HG03457 (cell line): ENCODE measurements at regions not wholly inside any gene's neighbourhood (a gene's known extent, or its start where the extent isn't known, plus 50 kb on each side); places are given as distances from the start of the nearest gene placed in this dataset.

Experiments used
- ATAC-seq: cut with Tn5 transposase; IDR thresholded peaks from one replicate; pipeline ENCODE4 v1.9.1; 2021; ENCODE audit warnings: moderate number of reproducible peaks; ENCODE audit not compliant: unreplicated experiment

DNA sequence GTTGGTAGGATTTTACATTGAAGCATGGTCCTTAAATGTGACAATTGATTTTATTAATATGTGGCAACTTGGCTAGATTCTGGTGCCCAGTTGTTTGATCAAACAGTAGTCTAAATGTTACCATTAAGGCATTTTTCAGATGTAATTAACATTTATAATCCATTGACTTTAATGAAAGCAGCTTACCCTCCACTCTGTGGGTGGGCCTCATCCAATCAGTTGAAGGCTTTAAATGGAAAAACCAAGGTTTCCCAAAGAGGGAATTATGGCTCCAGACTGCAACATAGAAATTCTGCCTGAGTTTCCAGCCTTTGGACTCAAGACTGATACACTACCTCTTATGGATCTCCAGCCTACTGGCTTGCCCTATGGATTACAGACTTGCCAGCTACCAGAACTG, 1153.2 kb downstream of the BCL11B start:
- no peak for ATAC-seq

DNA sequence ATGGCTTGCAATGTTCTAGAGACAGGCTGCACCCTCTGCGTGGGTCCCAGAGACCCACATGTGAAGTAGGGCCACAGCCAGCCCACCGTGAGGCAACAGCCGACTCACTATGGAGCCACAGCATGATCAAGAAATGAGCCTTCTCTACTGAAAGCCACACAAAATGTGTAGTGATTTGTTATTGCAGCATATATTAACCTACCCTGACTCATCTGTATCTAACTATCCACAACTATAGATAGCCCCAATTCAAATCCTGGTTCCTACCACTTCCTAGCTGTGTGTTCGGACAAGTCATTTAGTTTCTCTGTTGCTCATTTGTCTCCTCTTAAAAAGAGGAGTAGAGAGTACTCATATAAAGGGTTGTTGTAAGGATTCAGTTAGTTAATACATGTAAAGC, 1152.3 kb downstream of the BCL11B start:
- no peak for ATAC-seq

DNA sequence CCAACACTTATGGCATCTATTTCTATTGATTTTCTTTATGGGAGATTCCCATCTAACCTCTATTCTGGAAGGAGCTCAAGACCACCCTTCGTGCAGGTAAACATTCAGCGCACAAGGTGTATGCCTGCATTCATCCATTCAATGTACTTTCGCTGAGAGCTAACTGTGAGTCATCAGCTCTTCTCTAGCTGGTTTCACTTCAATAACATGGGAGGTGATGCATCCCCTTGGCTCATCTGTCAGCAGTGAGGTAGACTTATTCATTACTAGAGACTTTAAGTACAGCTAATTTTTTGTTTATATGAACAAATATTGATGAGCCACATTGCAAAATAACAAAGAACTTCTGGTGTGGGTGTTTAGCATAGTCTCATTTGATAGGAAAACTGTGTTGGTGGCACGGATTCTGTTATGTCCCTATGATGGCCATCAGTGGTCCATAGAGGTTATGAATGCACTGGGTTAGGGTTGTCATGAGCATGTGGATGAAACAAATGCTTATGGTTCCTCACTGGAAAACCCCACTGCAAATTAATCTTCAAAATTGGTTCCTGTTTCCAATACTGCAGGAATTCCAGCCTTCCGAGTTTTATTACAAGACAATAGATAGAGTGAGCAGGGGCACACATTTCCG, 1151.0 kb downstream of the BCL11B start:
- no peak for ATAC-seq

DNA sequence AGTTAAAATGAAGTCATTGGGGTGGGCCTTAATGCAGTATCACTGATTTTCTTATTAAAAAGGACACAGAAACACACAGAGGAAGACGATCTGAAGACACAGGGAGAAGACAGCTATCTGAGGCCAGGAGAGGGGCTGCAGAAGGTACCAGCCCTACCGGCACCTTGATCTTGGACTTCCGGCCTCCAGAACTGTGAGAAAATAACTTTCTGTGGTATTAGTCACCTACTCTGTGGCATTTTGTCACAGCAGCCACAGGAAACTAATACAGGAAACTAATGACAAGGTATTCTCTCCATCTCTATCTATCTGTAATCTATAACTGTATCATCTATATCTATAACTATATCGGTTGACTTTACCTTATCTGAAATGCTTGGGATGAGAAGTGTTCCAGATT, 1149.5 kb downstream of the BCL11B start:
- no peak for ATAC-seq

DNA sequence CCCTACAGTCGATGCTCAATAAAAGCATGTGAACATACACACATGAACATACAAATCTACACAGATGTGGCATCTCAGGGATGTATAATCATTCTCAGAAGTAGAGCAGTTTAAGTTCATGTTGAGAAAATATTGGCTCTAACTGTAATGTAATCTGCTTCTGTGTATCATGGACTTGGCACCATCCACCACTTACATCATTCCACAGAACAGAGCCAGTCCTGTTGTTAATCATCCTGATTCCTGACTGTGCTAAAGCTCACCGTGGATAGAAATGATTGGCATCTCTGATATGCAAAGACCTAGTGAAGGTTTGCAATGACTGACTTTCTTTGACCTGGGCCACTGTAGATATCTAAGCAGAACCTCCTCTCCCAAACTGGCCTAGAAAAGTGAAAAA, 1141.3 kb downstream of the BCL11B start:
- no peak for ATAC-seq

DNA sequence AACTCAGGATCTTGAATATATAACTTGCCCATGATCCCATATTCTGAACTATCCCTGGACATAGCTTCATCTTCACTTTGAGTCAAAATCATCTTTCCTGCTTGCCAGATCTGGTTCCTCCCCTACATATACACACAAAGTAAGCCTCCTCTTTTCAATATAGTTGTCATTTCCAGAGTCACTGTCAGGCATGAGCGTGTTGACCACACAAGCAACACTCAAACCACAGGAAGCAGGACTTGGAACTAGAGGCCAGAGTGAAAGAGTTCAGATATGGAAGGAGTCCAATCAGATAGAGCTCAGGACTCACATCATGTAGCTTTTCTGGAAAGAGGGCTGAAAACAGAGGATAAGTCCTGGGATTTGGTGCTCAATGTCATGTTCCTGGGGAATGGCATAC, 1140.6 kb downstream of the BCL11B start:
- no peak for ATAC-seq

DNA sequence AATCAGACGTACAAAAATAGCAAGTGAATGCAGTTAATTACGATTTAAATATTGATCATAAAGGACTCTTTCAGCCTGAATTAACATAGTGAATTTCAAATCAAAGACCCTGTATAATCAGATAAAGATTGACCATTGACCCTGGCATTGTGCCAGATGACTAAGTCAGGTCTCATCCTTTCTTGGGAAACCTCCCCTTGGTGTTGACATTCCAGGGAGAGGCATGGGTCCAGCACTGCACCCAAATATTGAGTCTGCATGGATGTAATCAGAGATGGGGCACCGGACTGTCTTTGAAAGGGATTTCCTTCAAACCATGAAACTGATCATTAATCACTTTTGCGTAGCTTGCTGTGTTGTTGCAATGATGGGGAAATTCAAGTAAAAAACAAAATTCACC, 1138.2 kb downstream of the BCL11B start:
- ATAC-seq: no peak

DNA sequence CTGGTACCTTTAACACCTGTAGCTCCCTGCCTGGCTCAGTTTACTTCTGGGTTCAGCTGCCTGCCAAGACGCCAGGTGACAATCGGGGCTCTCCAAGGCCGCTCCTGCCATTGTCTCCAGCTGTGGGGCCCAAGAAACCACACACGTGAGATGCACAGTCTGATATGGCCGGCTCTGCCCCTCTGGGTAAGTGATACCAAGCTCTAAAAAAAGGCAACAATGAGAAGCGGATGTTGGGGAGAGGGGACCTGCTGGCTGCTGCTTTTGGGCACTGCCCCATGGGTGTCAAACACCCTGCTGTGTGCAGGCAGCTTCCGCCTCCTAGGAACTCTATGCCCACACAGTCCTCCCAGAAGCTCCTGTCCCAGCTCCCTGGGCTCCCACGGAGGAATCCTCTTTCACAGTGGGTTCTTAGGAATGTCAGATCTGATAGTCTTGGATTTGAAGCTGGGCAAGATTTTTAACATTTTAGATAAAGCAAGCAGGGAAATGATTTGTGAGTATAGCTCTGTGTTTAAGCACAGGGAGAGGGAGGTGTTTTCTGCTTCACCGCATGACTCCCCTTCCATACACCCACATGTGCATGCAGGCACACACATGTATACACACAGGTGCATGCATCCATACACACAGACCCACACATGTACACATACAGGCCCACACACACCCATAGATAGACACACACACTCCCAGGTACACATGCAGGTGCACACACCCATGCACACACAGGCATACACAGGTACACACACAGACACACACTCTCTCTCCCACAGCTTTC, 1135.8 kb downstream of the BCL11B start:
- no peak for ATAC-seq

DNA sequence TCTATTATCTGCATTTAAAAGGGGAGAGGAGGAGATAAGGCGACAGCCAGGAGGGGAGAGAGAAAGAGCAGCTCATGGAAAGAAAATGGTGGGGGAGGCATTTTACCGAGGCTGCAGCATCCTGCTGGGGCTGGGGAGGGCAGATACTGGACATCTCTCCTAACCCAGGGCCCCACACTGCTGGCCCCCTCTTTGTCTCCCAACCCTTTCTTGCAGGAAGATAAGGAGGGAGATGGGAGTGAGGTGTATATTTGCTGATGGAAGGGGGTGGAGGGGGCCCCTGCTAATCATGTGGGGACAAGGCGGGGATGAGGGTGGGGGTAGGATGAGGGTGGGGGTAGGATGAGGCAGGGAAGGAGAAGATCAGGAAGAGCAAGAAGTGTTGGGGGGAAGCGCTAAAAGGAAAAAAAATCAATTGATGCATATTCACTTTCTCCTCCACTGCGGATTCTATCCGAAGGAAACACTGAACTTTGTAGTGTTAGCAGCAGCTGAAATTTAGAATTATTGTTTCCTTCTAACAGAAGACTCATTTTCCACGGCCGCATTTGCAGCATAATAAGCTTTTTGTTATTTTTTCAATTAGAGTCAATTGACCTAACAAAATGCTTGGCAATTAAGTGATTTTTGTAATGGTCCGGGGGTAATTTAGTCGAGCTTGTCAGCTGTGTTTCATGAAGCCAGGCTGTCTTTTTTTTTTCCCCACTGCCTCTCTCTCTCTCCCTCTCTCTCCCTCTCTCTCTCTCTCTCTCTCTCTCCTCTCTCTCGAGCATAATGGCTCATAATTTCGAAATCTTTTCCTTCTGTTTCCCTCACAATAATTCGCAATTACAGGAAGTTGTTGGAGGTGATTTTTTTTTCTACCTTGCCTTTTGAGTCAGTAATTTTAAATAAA, 1134.6 kb downstream of the BCL11B start:
- ATAC-seq: no peak

DNA sequence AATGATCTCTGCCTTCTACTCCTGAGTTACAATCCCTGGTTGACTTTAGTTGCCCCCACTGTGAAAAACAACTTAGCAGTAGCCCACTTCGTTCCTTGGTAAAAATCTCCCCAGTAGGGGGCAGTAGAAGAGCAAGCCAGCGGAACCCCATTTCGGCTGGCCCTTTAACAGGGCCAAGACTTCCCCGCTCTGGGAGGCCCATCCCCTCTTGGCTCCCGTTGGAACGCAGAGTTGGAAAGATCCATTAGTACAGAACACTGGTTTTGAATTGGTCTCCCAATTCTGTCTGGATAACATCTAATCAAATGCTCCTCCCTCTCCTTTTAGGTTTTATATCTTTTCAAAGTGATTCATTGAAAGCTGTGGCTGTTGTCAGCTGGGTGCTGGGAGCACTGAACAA, 1133.3 kb downstream of the BCL11B start:
- no peak for ATAC-seq

DNA sequence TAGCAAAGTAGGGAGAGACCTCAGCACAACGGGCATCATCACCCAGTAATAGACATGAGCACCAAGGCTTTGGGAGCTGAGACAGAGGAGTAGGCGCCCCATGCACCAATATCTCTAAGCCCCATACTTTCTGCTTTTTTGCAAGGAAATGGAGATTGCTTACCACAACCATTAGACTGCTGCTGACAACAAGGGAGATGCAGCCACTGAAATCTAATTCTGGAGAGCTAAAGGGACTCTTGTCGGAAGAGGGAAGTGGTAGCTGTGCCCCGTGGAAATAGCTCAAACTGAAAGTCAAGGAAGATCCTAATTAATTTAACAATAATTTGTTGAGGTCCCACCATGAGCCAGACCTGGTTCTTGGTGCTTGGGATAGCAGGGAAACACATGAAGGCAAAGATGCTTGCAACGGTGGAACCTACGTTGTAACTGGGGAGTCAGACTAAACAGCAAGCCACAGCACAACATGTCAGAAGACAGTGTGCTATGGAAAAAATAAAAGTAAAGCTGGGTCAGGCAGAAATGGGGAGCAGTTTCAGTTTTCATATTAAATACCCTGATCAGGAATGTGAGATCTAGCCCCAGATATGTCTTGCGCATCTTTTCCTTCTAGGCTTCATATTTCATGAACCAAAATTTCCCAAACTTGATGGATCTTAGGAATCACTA, 1131.0 kb downstream of the BCL11B start:
- ATAC-seq: no peak

DNA sequence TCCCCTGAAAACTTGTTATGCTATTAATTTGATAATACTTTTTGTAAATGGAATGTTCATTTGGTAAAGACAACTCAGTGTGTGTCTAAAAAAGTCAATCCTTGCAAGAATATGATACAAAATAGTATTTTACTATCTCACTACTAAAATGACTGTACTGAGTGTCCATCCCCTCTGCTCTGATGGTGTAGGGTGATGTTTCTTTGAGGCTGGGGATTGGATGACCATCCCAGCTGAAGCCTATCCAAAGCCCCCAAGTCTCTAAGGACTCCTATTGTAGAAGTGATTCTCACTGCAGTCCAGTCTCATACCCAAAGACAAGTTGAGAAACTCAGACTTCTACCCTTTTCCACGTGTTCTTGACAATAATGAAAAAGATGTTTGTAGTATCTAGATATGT, 1128.4 kb downstream of the BCL11B start:
- ATAC-seq: no peak

DNA sequence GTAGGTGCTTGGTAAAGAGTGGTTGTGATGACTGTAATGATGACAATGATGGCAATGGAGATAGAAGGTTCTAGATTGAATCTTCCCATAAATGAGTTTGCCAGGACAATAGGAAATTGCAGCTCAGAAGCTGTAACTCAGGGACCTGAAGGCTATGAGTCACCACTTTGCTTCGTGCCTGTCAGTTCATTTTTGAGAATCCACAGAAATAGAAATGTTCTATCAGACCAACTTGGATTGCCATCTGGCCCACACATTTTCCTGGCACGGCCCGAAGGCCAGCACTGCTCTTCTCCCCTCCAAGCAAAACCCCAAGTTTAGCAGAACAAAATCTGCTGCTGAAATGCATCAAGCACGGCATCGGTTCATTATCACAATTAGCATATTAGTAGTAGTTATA, 1127.0 kb downstream of the BCL11B start:
- no peak for ATAC-seq

DNA sequence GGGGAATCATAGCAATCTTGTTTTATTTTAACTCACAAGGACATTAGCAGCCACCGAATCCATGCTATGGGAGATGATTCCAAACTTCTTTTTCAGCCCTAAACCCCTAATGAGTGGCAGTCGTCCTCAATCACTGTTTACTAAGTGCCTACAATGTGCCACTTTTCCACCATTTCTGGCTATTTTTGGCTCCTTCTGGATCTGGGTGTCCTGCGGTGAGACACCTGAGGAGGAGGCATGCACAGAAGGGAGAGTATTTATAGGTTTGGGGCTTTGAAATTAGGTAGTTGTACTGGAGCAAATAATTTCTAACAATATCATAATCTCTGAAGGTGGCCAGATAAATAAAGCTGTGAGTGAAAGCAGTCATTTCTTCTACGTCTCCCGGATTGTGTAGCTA, 1125.6 kb downstream of the BCL11B start:
- no peak for ATAC-seq

DNA sequence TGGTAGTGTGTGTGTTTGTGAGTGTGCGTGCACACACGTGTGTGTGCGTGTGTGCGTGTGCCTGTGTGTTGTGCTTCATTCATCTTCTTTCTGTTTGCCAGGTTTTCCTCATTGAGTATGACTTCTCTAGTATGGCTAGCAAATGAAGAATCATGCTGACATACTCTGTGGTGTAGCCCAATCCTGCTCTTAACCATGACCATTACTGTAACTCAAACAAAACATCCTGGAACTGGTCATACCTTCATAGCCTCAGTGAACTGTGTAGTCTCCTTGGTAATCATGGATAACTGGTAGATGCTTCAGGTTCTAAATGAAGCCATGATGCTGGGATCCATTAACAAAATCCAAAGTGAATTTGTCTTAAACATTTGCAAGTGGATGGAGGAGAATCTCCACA, 1117.7 kb downstream of the BCL11B start:
- ATAC-seq: no peak

DNA sequence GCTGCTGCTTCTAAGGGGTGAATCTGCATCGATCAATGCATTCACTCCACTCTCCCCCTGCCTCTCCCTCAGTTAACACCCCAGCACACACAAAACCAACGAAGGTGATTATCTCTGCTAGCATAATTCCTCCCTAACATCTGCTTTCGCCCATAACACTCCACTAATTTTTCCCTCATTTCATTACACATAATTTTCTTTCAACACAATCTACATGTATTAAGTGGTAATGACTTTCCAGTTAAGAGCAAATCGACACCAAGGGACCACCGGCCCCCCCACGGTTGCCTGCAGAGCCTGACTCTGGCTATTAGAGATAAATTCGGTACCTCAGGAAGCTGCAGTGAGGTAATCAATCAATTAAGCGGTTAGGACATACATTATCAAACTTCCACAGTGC, 1115.6 kb downstream of the BCL11B start:
- no peak for ATAC-seq

DNA sequence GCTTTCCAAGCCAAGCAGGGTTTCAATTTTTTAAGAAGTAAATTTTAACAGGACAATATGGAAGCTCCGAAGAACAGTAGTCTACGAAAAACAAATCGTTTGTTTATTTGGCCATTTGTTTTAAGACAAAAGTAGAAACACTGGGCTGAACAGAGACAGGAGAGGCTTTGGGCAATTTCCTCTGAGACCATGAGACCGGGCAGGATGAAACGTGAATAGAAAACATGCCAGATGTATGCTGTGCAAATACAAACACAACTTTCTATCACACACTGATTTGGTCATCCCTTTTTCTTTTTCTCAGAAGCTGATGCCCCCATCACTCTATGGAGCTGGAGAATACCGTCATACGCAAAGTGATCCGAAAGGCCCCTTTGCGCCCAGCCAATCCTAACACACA, 1111.1 kb downstream of the BCL11B start:
- no peak for ATAC-seq

DNA sequence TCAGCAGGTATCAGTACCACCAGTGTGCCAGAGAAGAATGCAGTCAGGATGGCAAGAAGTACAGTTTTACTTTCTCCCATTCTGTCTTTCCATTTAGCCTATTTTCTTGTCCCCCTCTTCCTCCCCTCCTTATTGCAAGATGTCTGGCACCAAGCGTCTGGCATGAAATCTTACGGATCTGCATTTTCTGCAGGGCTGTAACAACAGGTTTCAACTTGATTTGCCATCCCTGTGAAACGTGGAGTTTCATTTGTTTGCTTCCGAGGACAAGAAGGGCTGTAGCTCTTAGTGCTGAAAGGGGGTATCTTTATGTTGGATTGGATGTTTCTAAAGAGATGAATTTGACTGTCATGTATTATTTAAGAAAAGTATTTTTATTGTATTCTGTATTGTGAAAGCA, 1110.6 kb downstream of the BCL11B start:
- no peak for ATAC-seq

DNA sequence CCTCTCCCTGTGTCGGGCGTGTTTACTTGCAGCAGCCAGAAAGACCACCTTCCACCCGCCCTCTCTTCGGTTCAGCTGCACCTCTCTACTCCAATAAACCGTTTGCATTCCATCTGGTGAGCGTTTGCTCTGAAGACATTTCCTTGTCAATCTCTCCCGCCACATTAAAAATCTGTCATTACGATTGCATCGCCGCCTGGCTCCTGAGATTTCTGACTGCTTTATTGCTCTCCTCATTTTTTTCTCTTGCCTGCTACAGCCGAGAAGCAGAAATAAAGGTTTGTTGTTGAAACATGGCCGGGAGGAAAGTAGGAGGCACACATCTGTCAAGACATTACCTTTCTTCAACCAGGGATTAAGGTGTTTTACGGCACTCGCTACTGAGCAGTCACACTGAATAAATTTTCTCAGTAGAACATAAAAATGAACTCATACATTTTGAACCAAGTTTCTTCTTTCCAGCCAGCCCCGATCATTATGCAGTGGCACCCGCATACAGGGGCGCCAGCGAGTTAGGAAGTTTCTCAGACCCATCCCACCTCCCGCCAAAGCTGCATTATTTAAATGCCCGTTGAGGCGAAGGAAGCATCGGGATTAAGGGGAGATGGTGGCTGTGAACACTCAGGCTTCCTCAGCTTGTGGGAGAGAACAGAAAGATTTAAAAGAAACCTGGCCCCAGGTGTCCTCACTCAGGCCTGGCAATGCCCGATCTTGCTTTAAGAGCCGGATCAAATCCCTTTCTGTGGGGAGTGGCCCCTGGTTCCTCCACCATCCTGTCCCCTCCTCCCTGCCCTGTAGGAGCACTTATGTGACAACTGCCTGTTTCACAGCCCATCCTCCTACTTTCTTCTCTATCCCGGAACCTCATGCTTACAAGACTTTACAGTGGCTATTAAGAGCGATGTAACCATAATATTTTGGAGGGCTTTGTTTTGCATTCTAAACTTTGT, 1108.9 kb downstream of the BCL11B start:
- ATAC-seq: no peak

DNA sequence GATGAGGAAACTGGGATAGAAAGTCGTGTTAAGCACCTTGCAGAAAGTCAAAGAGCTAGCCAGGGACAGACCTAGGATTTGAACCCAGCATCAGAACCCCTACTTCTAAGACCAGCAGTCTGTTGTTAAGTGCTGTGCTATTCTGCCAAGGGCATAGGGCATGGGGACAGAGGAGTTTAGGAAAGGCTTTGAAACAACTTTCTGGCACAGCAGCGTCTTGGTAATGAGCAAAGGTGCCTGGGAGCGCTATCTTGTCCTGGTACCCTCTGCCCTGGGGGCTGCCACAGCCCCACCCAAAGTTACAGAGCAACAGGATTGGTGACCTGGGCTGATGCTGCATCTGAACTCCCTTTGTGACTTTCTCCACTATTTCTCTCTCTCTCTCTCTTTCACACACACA, 1108.1 kb downstream of the BCL11B start:
- ATAC-seq: no peak
